ENCODE measurements at regions not wholly inside any gene's neighbourhood (a gene's known extent, or its start where the extent isn't known, plus 50 kb on each side); places are given as distances from the start of the nearest gene placed in this dataset.

DNA sequence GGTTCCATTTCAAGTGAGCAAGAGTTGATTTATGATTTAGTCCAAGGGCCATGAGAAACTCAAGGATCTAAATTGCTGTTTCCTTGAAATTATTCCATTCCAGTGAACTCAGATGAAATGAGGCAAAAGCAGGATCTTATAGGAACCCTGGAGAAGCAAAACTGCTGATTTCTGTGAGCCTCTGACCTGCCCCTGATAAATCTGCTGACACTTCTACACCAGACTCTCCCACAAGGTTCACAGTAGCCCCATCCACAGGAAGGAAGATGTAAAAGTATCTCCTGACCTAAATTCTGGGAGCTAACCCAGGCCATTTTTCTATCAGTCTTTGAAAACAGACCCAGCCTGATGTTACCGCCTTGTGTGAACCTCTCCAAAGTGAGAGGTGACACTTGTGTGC is 987.6 kb upstream of the AUTS2 start (continued):
- TF ChIP-seq GLI2 (tag by site-specific recombination; IDR thresholded peaks at IDR 0.05; ENCODE audit: borderline replicate concordance, low read depth) (no peak), ZNF624 (tag by site-specific recombination; IDR thresholded peaks at IDR 0.05) (no peak), ZNF664 (tag by site-specific recombination; IDR thresholded peaks at IDR 0.05) (no peak), ZNF670 (tag by site-specific recombination; IDR thresholded peaks at IDR 0.05; ENCODE audit: low read depth) (no peak), ZBTB17 (tag by site-specific recombination; IDR thresholded peaks at IDR 0.05) (no peak), ZNF416 (tag by site-specific recombination; IDR thresholded peaks at IDR 0.05) (no peak), ZNF555 (tag by site-specific recombination; conservative IDR thresholded peaks at IDR 0.05) (no peak), GFI1B (tag by site-specific recombination; IDR thresholded peaks at IDR 0.05) (no peak), WT1 (tag by site-specific recombination; IDR thresholded peaks at IDR 0.05) (no peak)
- TF ChIP-seq, protein P1, sequence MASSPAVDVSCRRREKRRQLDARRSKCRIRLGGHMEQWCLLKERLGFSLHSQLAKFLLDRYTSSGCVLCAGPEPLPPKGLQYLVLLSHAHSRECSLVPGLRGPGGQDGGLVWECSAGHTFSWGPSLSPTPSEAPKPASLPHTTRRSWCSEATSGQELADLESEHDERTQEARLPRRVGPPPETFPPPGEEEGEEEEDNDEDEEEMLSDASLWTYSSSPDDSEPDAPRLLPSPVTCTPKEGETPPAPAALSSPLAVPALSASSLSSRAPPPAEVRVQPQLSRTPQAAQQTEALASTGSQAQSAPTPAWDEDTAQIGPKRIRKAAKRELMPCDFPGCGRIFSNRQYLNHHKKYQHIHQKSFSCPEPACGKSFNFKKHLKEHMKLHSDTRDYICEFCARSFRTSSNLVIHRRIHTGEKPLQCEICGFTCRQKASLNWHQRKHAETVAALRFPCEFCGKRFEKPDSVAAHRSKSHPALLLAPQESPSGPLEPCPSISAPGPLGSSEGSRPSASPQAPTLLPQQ (tag by site-specific recombination; IDR thresholded peaks at IDR 0.05): no peak

DNA sequence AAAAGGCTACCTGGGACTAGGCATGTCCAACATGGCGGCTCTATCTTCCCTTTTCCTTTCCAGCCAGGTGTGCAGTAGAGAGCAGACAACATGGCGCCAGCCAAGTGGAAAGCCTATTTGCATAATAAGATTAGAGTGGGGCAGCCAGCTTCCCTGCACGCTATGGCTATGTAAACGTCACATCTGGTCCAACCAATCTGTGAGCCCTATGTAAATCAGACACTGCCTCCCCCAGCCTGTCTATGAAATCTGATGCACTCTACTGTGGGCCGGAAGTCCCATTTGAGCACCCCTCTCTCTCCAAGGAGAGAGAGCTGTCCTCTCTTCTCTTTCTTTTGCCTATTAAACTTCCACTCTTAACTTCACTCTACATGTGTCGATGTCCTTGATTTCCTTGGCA is 984.9 kb upstream of the AUTS2 start:
- Histone ChIP-seq H3K36me3 (ENCODE audit: control insufficient read depth in 2 of 2, insufficient read depth in 1 of 2, low read length in 2 of 2) (no peaks in the 10 kb centered on the region), H3K4me1 (ENCODE audit: control insufficient read depth, insufficient read depth, low read length) (no peaks in the 10 kb centered on the region), H3K4me3 (ENCODE audit: low read depth, low read length) (no peak overlapping the region), H3K9me3 (ENCODE audit: control insufficient read depth, insufficient read depth, low read depth, low read length) (no peaks in the 10 kb centered on the region), H3K27ac (ENCODE audit: extremely low read depth, low read depth, low read length) (no peak overlapping the region)
- no peak for TF ChIP-seq ZNF747 (tag by site-specific recombination; IDR thresholded peaks at IDR 0.05)
- no peak for TF ChIP-seq ZNF830 (tag by site-specific recombination; IDR thresholded peaks at IDR 0.05; ENCODE audit: low read depth)
- no peak for TF ChIP-seq ZNF549 (tag by site-specific recombination; IDR thresholded peaks at IDR 0.05)
- no peak for TF ChIP-seq ZNF701 (tag by site-specific recombination; IDR thresholded peaks at IDR 0.05)
- no peak for TF ChIP-seq ZNF776 (tag by site-specific recombination; IDR thresholded peaks at IDR 0.05; ENCODE audit: borderline replicate concordance)
- TF ChIP-seq FEZF1 (tag by site-specific recombination; IDR thresholded peaks at IDR 0.05): no peak
- no peak for TF ChIP-seq PRDM1 (tag by site-specific recombination; IDR thresholded peaks at IDR 0.05)
- TF ChIP-seq, protein P2, sequence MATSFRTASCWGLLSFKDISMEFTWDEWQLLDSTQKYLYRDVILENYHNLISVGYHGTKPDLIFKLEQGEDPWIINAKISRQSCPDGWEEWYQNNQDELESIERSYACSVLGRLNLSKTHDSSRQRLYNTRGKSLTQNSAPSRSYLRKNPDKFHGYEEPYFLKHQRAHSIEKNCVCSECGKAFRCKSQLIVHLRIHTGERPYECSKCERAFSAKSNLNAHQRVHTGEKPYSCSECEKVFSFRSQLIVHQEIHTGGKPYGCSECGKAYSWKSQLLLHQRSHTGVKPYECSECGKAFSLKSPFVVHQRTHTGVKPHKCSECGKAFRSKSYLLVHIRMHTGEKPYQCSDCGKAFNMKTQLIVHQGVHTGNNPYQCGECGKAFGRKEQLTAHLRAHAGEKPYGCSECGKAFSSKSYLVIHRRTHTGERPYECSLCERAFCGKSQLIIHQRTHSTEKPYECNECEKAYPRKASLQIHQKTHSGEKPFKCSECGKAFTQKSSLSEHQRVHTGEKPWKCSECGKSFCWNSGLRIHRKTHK (tag by site-specific recombination; IDR thresholded peaks at IDR 0.05): no peak
- no peak for TF ChIP-seq ZNF121 (tag by site-specific recombination; IDR thresholded peaks at IDR 0.05)
- no peak for TF ChIP-seq ZNF623 (tag by site-specific recombination; IDR thresholded peaks at IDR 0.05)
- no peak for TF ChIP-seq HOXA7 (CRISPR knock-in tag; IDR thresholded peaks at IDR 0.05; ENCODE audit: borderline replicate concordance)
- TF ChIP-seq ZNF10 (tag by site-specific recombination; IDR thresholded peaks at IDR 0.05): no peak
- TF ChIP-seq, protein P3, sequence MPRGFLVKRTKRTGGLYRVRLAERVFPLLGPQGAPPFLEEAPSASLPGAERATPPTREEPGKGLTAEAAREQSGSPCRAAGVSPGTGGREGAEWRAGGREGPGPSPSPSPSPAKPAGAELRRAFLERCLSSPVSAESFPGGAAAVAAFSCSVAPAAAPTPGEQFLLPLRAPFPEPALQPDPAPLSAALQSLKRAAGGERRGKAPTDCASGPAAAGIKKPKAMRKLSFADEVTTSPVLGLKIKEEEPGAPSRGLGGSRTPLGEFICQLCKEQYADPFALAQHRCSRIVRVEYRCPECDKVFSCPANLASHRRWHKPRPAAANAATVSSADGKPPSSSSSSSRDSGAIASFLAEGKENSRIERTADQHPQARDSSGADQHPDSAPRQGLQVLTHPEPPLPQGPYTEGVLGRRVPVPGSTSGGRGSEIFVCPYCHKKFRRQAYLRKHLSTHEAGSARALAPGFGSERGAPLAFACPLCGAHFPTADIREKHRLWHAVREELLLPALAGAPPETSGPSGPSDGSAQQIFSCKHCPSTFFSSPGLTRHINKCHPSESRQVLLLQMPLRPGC (tag by site-specific recombination; IDR thresholded peaks at IDR 0.05): no peak
- CTCF ChIA-PET: no interaction called here
- POLR2A ChIA-PET: no interaction called here

Data from HEK293 (cell line).